CD4-positive, alpha-beta memory T cell (primary cell): ENCODE measurements at regions not wholly inside any gene's neighbourhood (a gene's known extent, or its start where the extent isn't known, plus 50 kb on each side); places are given as distances from the start of the nearest gene placed in this dataset.
"Not testable (repeated sequence)": the region's sequence is repeated elsewhere in the genome, so short reads cannot be mapped to it uniquely, and the experiment has no call there.

Experiments used
- CTCF ChIA-PET: fragments of 350-600 bp; sonication (Branson Sonifier 250); formaldehyde crosslinking; loops from one replicate; lab custom pipeline; 2021; ENCODE audit warnings: inconsistent platforms; ENCODE audit not compliant: partially characterized antibody; lab: Charles Lee
- POLR2A ChIA-PET: fragments of 350-600 bp; sonication (Branson Sonifier 250); formaldehyde crosslinking; loops from one replicate; lab custom pipeline; 2021; ENCODE audit not compliant: partially characterized antibody; lab: Charles Lee
- DNase-seq, 5 donors: peaks; one replicate each; pipeline versions ENCODE4 v3.0.0 to v3.0.0-alpha.2; 2020 to 2022; ENCODE audit warnings: mixed read lengths in 1 of 5
- H3K27ac ChIP-seq: one replicate; pipeline ENCODE4 v1.7.0; 2013; ENCODE audit warnings: low read depth, low read length
- H3K27me3 ChIP-seq: 2 replicates; pipeline ENCODE4 v1.7.0; 2013; ENCODE audit warnings: mild to moderate bottlenecking, low read length, moderate library complexity; ENCODE audit not compliant: insufficient read depth
- H3K36me3 ChIP-seq: 2 replicates; pipeline ENCODE4 v1.7.0; 2013; ENCODE audit warnings: mild to moderate bottlenecking, low read length, moderate library complexity; ENCODE audit not compliant: insufficient read depth
- H3K4me1 ChIP-seq: 2 replicates; pipeline ENCODE4 v1.7.0; 2013; ENCODE audit warnings: mild to moderate bottlenecking, low read length, moderate library complexity; ENCODE audit not compliant: insufficient read depth
- H3K4me3 ChIP-seq, 2 donors: one replicate each; pipeline ENCODE4 v1.7.0; 2013; ENCODE audit warnings: low read length in 2 of 2, mild to moderate bottlenecking in 1 of 2
- H3K9me3 ChIP-seq, 2 donors: one replicate each; pipeline ENCODE4 v1.7.0; 2013; ENCODE audit warnings: low read length in 2 of 2, control low read depth in 1 of 2; ENCODE audit not compliant: control insufficient read depth in 1 of 2
- H3K27ac Mint-ChIP-seq, 7 donors: one replicate each; pipeline ENCODE4 v1.8.0; 2020 to 2021; ENCODE audit warnings: mixed read lengths in 7 of 7, mild to moderate bottlenecking in 6 of 7, inconsistent platforms in 3 of 7, moderate library complexity in 3 of 7
- H3K27me3 Mint-ChIP-seq, 2 donors: one replicate each; pipeline ENCODE4 v1.8.0; 2020 to 2021; ENCODE audit warnings: mixed read lengths in 2 of 2
- H3K36me3 Mint-ChIP-seq, 2 donors: one replicate each; pipeline ENCODE4 v1.8.0; 2020 to 2021; ENCODE audit warnings: mixed read lengths in 2 of 2, inconsistent platforms in 1 of 2, mild to moderate bottlenecking in 1 of 2
- H3K4me1 Mint-ChIP-seq, 4 donors: one replicate each; pipeline ENCODE4 v1.8.0; 2020 to 2021; ENCODE audit warnings: mixed read lengths in 4 of 4, mild to moderate bottlenecking in 1 of 4
- H3K4me3 Mint-ChIP-seq, 8 donors: one replicate each; pipeline ENCODE4 v1.8.0; 2020 to 2021; ENCODE audit warnings: mixed read lengths in 8 of 8, mild to moderate bottlenecking in 7 of 8, moderate library complexity in 6 of 8, inconsistent platforms in 3 of 8
- H3K9me3 Mint-ChIP-seq, 8 donors: one replicate each; pipeline ENCODE4 v1.8.0; 2020 to 2021; ENCODE audit warnings: mixed read lengths in 8 of 8, mild to moderate bottlenecking in 5 of 8, inconsistent platforms in 3 of 8, moderate library complexity in 1 of 8
- intact Hi-C: fragments of 100-400 bp; cut with micrococcal nuclease; formaldehyde crosslinking; loops from one replicate; pipeline ENCODE4 v1.15.1; 2023

DNA sequence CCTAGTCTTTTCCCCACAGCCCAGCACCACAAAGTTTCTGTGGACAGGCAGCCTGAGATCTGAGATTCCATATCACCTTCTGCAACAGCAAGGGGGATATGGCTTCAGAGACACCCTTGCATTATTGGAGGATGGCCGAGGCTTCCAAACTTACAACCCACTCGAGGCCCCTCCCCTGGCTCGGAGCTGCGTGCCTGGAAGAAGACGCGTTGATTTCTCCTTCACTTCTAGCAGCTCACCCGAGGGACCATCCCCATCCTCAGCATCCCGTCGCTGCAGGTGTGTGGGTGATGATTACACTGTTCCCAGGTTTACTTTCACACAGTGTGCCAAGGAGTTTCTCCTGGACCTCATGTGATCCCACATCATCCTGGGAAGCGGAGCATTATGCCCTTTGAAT lies 277.9 kb downstream of the MATN1 start:
- CTCF ChIA-PET = no interaction called here
- intact Hi-C loops = no loop called here

DNA sequence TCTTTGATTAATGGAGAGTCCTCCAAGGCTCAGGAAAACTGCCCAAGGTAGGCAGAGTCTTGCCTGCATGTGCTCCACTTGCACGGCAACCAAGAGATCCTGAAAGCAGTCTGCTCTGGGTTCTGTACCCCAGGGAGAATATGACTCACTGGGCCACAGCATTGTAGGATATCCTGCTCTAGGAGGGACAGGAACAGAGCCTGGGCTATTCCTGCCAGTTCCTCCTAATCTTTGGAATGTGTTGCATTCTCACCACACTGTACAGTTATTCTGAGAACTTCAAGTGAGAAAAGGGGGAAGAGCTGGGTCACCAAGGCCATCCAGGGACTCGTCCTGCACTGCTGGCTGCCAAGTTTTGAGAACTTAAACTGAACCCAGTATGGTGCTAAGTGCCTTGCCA lies 278.5 kb downstream of the MATN1 start:
- no peaks in the 10 kb centered on the region for H3K9me3 ChIP-seq
- Mint-ChIP-seq H3K4me1 (no peaks in the 10 kb centered on the region), H3K36me3 (no peaks in the 10 kb centered on the region), H3K27me3 (peaks cover 0 to 2% of the 10 kb centered on the region in 2 donors), H3K4me3 (no peak overlapping the region), H3K9me3 (peaks cover 0 to 6% (median 2%) of the 10 kb centered on the region in 8 donors), H3K27ac (no peak overlapping the region)
- no peak overlapping the region for H3K4me3 ChIP-seq
- no peak for DNase-seq
- H3K27me3 ChIP-seq = no peaks in the 10 kb centered on the region
- no peaks in the 10 kb centered on the region for H3K4me1 ChIP-seq
- POLR2A ChIA-PET = no interaction called here
- H3K27ac ChIP-seq = no peak overlapping the region
- H3K36me3 ChIP-seq = no peaks in the 10 kb centered on the region
- CTCF ChIA-PET = no interaction called here
- intact Hi-C loops = no loop called here

More for the DNA sequence above, 277.9 kb downstream of the MATN1 start:
- H3K27ac Mint-ChIP-seq = no peak overlapping the region
- H3K27me3 Mint-ChIP-seq = peaks cover 0 to 2% of the 10 kb centered on the region in 2 donors
- Histone ChIP-seq H3K36me3 (no peaks in the 10 kb centered on the region), H3K4me1 (no peaks in the 10 kb centered on the region), H3K27ac (no peak overlapping the region), H3K4me3 (no peak overlapping the region), H3K27me3 (no peaks in the 10 kb centered on the region), H3K9me3 (no peaks in the 10 kb centered on the region)
- no peak for DNase-seq
- no peaks in the 10 kb centered on the region for H3K4me1 Mint-ChIP-seq
- no peak overlapping the region for H3K4me3 Mint-ChIP-seq
- peaks cover 0 to 6% (median 2%) of the 10 kb centered on the region in 8 donors for H3K9me3 Mint-ChIP-seq
- no peaks in the 10 kb centered on the region for H3K36me3 Mint-ChIP-seq
- POLR2A ChIA-PET = no interaction called here

DNA sequence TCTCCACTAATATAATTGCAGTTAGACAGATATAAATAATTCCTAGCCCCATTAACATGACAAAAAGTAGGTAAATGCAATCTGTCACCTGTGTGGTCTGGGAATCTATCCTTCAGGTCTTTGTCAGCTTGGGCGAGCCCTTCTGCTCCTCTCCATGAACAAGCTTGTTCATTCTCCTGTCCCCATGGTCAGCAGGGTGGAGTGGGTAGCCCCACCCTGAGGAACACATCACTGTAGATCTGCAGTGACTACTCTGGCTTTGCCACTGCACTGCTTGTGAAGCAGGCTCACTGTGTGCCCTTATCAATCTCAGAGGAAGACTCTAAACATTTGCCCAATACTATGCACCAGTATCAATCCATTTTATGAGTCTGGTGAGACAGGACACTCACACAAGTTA lies 279.0 kb downstream of the MATN1 start:
- no peak overlapping the region for H3K27ac ChIP-seq
- CTCF ChIA-PET = no interaction called here
- Mint-ChIP-seq H3K4me3 (no peak overlapping the region), H3K36me3 (no peaks in the 10 kb centered on the region), H3K9me3 (peaks cover 0 to 6% (median 2%) of the 10 kb centered on the region in 8 donors), H3K27ac (no peak overlapping the region), H3K27me3 (peaks cover 0 to 2% of the 10 kb centered on the region in 2 donors), H3K4me1 (no peaks in the 10 kb centered on the region)
- intact Hi-C loops = no loop called here
- H3K27me3 ChIP-seq = no peaks in the 10 kb centered on the region
- POLR2A ChIA-PET = no interaction called here
- DNase-seq = no peak
- H3K4me1 ChIP-seq = no peaks in the 10 kb centered on the region
- no peaks in the 10 kb centered on the region for H3K9me3 ChIP-seq
- H3K4me3 ChIP-seq = no peak overlapping the region
- no peaks in the 10 kb centered on the region for H3K36me3 ChIP-seq

DNA sequence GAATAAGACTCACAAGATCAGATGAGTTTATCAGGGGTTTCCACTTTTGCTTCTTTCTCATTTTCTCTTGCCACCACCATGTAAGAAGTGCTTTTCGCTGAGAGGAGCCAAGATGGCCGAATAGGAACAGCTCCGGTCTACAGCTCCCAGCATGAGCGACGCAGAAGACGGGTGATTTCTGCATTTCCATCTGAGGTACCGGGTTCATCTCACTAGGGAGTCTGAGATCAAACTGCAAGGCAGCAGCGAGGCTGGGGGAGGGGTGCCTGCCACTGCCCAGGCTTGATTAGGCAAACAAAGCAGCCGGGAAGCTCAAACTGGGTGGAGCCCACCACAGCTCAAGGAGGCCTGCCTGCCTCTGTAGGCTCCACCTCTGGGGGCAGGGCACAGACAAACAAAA lies 285.1 kb downstream of the MATN1 start:
- Mint-ChIP-seq H3K27me3 (peaks cover 8 to 13% of the 10 kb centered on the region in 2 donors), H3K9me3 (peaks cover 2 to 20% (median 12%) of the 10 kb centered on the region in 8 donors)
- H3K27me3 ChIP-seq, CTCF ChIA-PET, POLR2A ChIA-PET, H3K27ac ChIP-seq, intact Hi-C loops, H3K4me3 Mint-ChIP-seq, H3K36me3 ChIP-seq, DNase-seq, H3K4me1 Mint-ChIP-seq, H3K4me3 ChIP-seq, H3K27ac Mint-ChIP-seq, H3K9me3 ChIP-seq, H3K4me1 ChIP-seq, H3K36me3 Mint-ChIP-seq: not testable (repeated sequence)

DNA sequence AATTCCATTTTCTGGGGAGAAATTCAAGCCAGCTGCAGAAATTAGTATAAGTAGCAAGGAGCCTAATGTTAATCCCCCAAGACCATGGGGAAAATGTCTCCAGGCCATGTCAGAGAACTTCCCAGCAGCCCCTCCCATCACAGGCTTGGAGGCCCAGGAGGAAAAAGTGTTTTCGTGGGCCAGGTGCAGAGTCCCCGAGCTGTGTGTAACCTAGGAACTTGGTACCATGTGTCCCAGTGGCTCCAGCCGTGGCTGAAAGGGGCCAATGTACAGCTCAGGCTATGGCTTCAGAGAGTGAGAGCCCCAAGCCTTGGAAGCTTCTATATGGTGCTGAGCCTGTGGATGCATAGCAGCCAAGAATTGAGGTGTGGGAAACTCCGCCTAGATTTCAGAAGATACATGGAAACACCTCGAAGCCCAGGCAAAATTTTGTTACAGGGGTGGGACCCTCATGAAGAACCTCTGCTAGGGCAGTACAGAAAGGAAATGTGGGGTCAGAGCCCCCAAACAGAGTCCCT lies 286.3 kb downstream of the MATN1 start:
- CTCF ChIA-PET = no interaction called here
- POLR2A ChIA-PET = no interaction called here
- Histone ChIP-seq H3K4me1 (no peaks in the 10 kb centered on the region), H3K36me3 (no peaks in the 10 kb centered on the region), H3K9me3 (no peaks in the 10 kb centered on the region), H3K4me3 (no peak overlapping the region), H3K27ac (no peak overlapping the region), H3K27me3 (no peaks in the 10 kb centered on the region)
- Mint-ChIP-seq H3K36me3 (peaks cover 0 to 3% of the 10 kb centered on the region in 2 donors), H3K4me3 (no peak overlapping the region), H3K9me3 (peaks cover 3 to 20% (median 12%) of the 10 kb centered on the region in 8 donors), H3K4me1 (no peaks in the 10 kb centered on the region), H3K27ac (no peak overlapping the region), H3K27me3 (peaks cover 14 to 19% of the 10 kb centered on the region in 2 donors)
- intact Hi-C loops = no loop called here
- DNase-seq = no peak

DNA sequence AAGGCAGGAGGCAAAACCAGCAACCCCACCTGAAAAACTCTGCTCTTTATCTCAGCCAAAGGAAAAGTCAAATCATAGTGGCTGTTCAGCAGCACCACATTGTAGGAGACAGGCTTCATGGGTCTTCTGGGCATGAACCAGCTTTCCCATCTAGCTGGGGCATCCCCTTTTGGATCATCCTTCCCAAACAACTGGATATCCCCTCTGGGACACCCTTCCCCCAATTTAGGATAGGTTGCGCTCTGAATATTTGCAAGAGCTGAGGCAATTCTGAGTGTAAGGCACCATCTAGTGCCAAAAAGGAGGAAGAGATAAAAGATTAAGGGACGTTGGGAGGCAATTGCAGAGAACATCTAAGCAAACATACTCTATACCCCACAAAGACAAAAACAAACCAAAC lies 295.8 kb downstream of the MATN1 start:
- ChIA-PET POLR2A (no interaction called here), CTCF (no interaction called here)
- Histone ChIP-seq H3K27me3 (peaks cover 4% of the 10 kb centered on the region), H3K27ac (no peak overlapping the region), H3K9me3 (peaks cover 0 to 7% of the 10 kb centered on the region in 2 donors), H3K4me1 (no peaks in the 10 kb centered on the region), H3K4me3 (no peak overlapping the region), H3K36me3 (no peaks in the 10 kb centered on the region)
- intact Hi-C loops = no loop called here
- Mint-ChIP-seq H3K4me3 (no peak overlapping the region), H3K36me3 (no peaks in the 10 kb centered on the region), H3K4me1 (no peaks in the 10 kb centered on the region), H3K27ac (peak overlapping the region in 1 of 7 donors; percentile 43), H3K9me3 (peaks cover 3 to 65% (median 29%) of the 10 kb centered on the region in 8 donors), H3K27me3 (peaks cover 25 to 28% of the 10 kb centered on the region in 2 donors)
- no peak for DNase-seq

DNA sequence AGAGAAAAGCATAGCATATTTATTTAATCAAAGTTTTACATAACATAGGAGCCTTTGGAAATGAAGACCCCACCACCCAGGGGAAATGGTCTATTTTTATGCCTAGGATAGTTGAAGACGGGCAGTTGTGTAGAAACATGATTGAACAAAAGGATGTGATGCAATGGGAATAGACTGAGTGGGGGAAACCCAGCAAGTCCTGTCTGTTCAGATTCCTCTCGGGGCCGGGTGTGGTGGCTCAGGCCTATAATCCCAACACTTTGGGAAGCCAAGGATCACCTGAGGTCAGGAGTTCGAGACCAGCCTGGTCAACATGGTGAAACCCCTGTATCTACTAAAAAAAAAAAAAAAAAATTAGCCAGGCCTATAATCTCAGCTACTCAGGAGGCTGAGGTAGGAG lies 298.3 kb downstream of the MATN1 start:
- POLR2A ChIA-PET = no interaction called here
- no peak overlapping the region for H3K27ac Mint-ChIP-seq

More for the DNA sequence above, 298.3 kb downstream of the MATN1 start:
- intact Hi-C loops = no loop called here
- Histone ChIP-seq H3K36me3 (no peaks in the 10 kb centered on the region), H3K4me3 (no peak overlapping the region), H3K27ac (no peak overlapping the region), H3K4me1 (no peaks in the 10 kb centered on the region), H3K27me3 (peaks cover 4% of the 10 kb centered on the region), H3K9me3 (peaks cover 0 to 7% of the 10 kb centered on the region in 2 donors)
- Mint-ChIP-seq H3K9me3 (peaks cover 3 to 57% (median 28%) of the 10 kb centered on the region in 8 donors), H3K27me3 (peaks cover 22 to 34% of the 10 kb centered on the region in 2 donors), H3K4me1 (no peaks in the 10 kb centered on the region), H3K4me3 (no peak overlapping the region), H3K36me3 (no peaks in the 10 kb centered on the region)
- no peak for DNase-seq
- CTCF ChIA-PET = interaction anchor here (1.6 kb wide), 1 partner anchor 10 kb away, joined by 3 read pairs; no protein-coding TSS in a partner anchor
